ENCODE measurements at regions not wholly inside any gene's neighbourhood (a gene's known extent, or its start where the extent isn't known, plus 50 kb on each side); places are given as distances from the start of the nearest gene placed in this dataset.

GRCh38 chr5:99949361-99949760, 585.8 kb upstream of the FAM174A start:
- ATAC-seq (ENCODE audit: insufficient read depth, low read depth), result no peak
- no peaks in the 10 kb centered on the region for H3K27me3 ChIP-seq (ENCODE audit: insufficient read depth, low read length, poor library complexity)
- H3K9ac ChIP-seq (ENCODE audit: low read depth, low read length), result no peak overlapping the region
- H3K27ac ChIP-seq (ENCODE audit: low read length), result no peak overlapping the region
- no peak overlapping the region for H2AFZ ChIP-seq (ENCODE audit: low read depth, low read length)
- no peaks in the 10 kb centered on the region for H4K20me1 ChIP-seq (ENCODE audit: insufficient read depth, low read length)
- H3K36me3 ChIP-seq (ENCODE audit: insufficient read depth, low read length), result no peaks in the 10 kb centered on the region
- no peak for DNase-seq
- H3K4me3 ChIP-seq (ENCODE audit: low read depth in 1 of 2, low read length in 2 of 2), result no peak overlapping the region
- no peak for TF ChIP-seq CTCF (IDR thresholded peaks at IDR 0.05; ENCODE audit: borderline replicate concordance, extremely low read depth, low read length, poor library complexity, severe bottlenecking)
- no peak for TF ChIP-seq EZH2 (IDR thresholded peaks at IDR 0.05; ENCODE audit: borderline replicate concordance, low read depth, low read length, severe bottlenecking)
- no peaks in the 10 kb centered on the region for H3K79me2 ChIP-seq (ENCODE audit: insufficient read depth, low read length)
- no peaks in the 10 kb centered on the region for H3K4me1 ChIP-seq (ENCODE audit: insufficient read depth, low read length)
- no peaks in the 10 kb centered on the region for H3K9me3 ChIP-seq (ENCODE audit: insufficient read depth, low read length, severe bottlenecking)
- H3K4me2 ChIP-seq (ENCODE audit: insufficient read depth, low read length), result no peak overlapping the region

- DNase-seq, result no peak
- no peak for ATAC-seq (ENCODE audit: insufficient read depth, low read depth)
- Histone ChIP-seq H4K20me1 (ENCODE audit: insufficient read depth, low read length) (no peaks in the 10 kb centered on the region), H3K4me2 (ENCODE audit: insufficient read depth, low read length) (no peak overlapping the region), H3K79me2 (ENCODE audit: insufficient read depth, low read length) (no peaks in the 10 kb centered on the region), H3K4me1 (ENCODE audit: insufficient read depth, low read length) (no peaks in the 10 kb centered on the region), H3K9me3 (ENCODE audit: insufficient read depth, low read length, severe bottlenecking) (no peaks in the 10 kb centered on the region), H2AFZ (ENCODE audit: low read depth, low read length) (no peak overlapping the region), H3K27me3 (ENCODE audit: insufficient read depth, low read length, poor library complexity) (no peaks in the 10 kb centered on the region), H3K36me3 (ENCODE audit: insufficient read depth, low read length) (no peaks in the 10 kb centered on the region), H3K9ac (ENCODE audit: low read depth, low read length) (no peak overlapping the region), H3K4me3 (ENCODE audit: low read depth in 1 of 2, low read length in 2 of 2) (no peak overlapping the region), H3K27ac (ENCODE audit: low read length) (no peak overlapping the region)
- no peak for TF ChIP-seq CTCF (IDR thresholded peaks at IDR 0.05; ENCODE audit: borderline replicate concordance, extremely low read depth, low read length, poor library complexity, severe bottlenecking)
- TF ChIP-seq EZH2 (IDR thresholded peaks at IDR 0.05; ENCODE audit: borderline replicate concordance, low read depth, low read length, severe bottlenecking), result no peak
These were observed 586.3 kb upstream of the FAM174A start for GRCh38 chr5:99948850-99949249.

- TF ChIP-seq EZH2 (IDR thresholded peaks at IDR 0.05; ENCODE audit: borderline replicate concordance, low read depth, low read length, severe bottlenecking) (no peak), CTCF (IDR thresholded peaks at IDR 0.05; ENCODE audit: borderline replicate concordance, extremely low read depth, low read length, poor library complexity, severe bottlenecking) (no peak)
- no peaks in the 10 kb centered on the region for H3K9me3 ChIP-seq (ENCODE audit: insufficient read depth, low read length, severe bottlenecking)
- H3K4me1 ChIP-seq (ENCODE audit: insufficient read depth, low read length), result no peaks in the 10 kb centered on the region
- no peaks in the 10 kb centered on the region for H3K36me3 ChIP-seq (ENCODE audit: insufficient read depth, low read length)
- DNase-seq, result no peak
- H3K4me3 ChIP-seq (ENCODE audit: low read depth in 1 of 2, low read length in 2 of 2), result no peak overlapping the region
- no peak for ATAC-seq (ENCODE audit: insufficient read depth, low read depth)
- H3K27ac ChIP-seq (ENCODE audit: low read length), result no peak overlapping the region
- no peak overlapping the region for H3K9ac ChIP-seq (ENCODE audit: low read depth, low read length)
- no peaks in the 10 kb centered on the region for H4K20me1 ChIP-seq (ENCODE audit: insufficient read depth, low read length)
- no peak overlapping the region for H2AFZ ChIP-seq (ENCODE audit: low read depth, low read length)
- no peaks in the 10 kb centered on the region for H3K79me2 ChIP-seq (ENCODE audit: insufficient read depth, low read length)
- H3K4me2 ChIP-seq (ENCODE audit: insufficient read depth, low read length), result no peak overlapping the region
- H3K27me3 ChIP-seq (ENCODE audit: insufficient read depth, low read length, poor library complexity), result no peaks in the 10 kb centered on the region
These were observed 589.4 kb upstream of the FAM174A start for GRCh38 chr5:99945478-99946442.
